Muscle layer of duodenum (tissue), 2 donors: ENCODE measurements at regions not wholly inside any gene's neighbourhood (a gene's known extent, or its start where the extent isn't known, plus 50 kb on each side); places are given as distances from the start of the nearest gene placed in this dataset.
"Not testable (repeated sequence)": the region's sequence is repeated elsewhere in the genome, so short reads cannot be mapped to it uniquely, and the experiment has no call there.

Experiments used
- H3K27ac ChIP-seq: one replicate; pipeline ENCODE4 v1.7.0; 2013; ENCODE audit warnings: mild to moderate bottlenecking, low read length
- H3K27me3 ChIP-seq: one replicate; pipeline ENCODE4 v1.7.0; 2013; ENCODE audit warnings: low read depth, mild to moderate bottlenecking, control low read depth, low read length
- H3K36me3 ChIP-seq, 2 donors: one replicate each; pipeline ENCODE4 v1.7.0; 2013; ENCODE audit warnings: low read length in 2 of 2, control low read depth in 1 of 2, mild to moderate bottlenecking in 1 of 2; ENCODE audit not compliant: insufficient read depth in 2 of 2, control insufficient read depth in 1 of 2
- H3K4me1 ChIP-seq, 2 donors: one replicate each; pipeline ENCODE4 v1.7.0; 2013; ENCODE audit warnings: low read length in 2 of 2, mild to moderate bottlenecking in 2 of 2, control low read depth in 1 of 2, moderate library complexity in 1 of 2; ENCODE audit not compliant: insufficient read depth in 2 of 2, control insufficient read depth in 1 of 2
- H3K4me3 ChIP-seq, 2 donors: one replicate each; pipeline ENCODE4 v1.7.0; 2013; ENCODE audit warnings: low read length in 2 of 2, low read depth in 1 of 2, mild to moderate bottlenecking in 1 of 2
- H3K9me3 ChIP-seq, 2 donors: one replicate each; pipeline ENCODE4 v1.7.0; 2013; ENCODE audit warnings: low read length in 2 of 2, control low read depth in 1 of 2, mild to moderate bottlenecking in 1 of 2; ENCODE audit not compliant: control insufficient read depth in 1 of 2
- donor health status: healthy.

DNA sequence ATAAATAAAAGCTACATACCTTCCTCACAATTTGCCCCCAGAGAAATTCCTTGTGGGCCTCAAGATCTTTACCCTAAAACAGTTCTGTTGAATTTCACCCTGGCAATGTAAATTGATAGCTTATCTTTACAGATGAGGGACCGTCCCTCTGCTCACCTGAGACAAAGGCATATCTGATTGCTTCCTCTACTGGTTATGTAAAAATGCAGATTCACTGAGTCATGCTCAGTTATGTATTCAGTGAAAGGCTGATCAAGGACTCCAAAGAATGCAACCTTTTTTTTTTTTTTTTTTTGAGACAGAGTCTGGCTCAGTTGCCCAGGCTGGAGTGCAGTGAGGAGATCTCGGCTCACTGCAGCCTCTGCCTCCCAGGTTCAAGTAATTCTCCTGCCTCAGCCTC, 64.2 kb upstream of the KMT2C start:
- not testable (repeated sequence) for H3K4me3 ChIP-seq, H3K27me3 ChIP-seq, H3K9me3 ChIP-seq, H3K36me3 ChIP-seq, H3K27ac ChIP-seq, H3K4me1 ChIP-seq

- H3K36me3 ChIP-seq, result no peaks in the 10 kb centered on the region
- H3K4me1 ChIP-seq, result no peaks in the 10 kb centered on the region
- H3K27me3 ChIP-seq, result no peaks in the 10 kb centered on the region
- H3K4me3 ChIP-seq, result no peak overlapping the region
- peaks cover 0 to 5% of the 10 kb centered on the region in 2 donors for H3K9me3 ChIP-seq
- no peak overlapping the region for H3K27ac ChIP-seq
These were observed 60.1 kb upstream of the KMT2C start for GRCh38 chr7:152495867-152496266.

- Histone ChIP-seq H3K9me3 (peaks cover 0 to 5% of the 10 kb centered on the region in 2 donors), H3K27ac (no peak overlapping the region), H3K4me3 (no peak overlapping the region), H3K36me3 (no peaks in the 10 kb centered on the region), H3K4me1 (no peaks in the 10 kb centered on the region), H3K27me3 (no peaks in the 10 kb centered on the region)
These were observed 57.1 kb upstream of the KMT2C start for GRCh38 chr7:152492952-152493351.

- Histone ChIP-seq H3K27ac (no peak overlapping the region), H3K27me3 (no peaks in the 10 kb centered on the region), H3K36me3 (no peaks in the 10 kb centered on the region), H3K4me1 (no peaks in the 10 kb centered on the region), H3K4me3 (no peak overlapping the region), H3K9me3 (no peaks in the 10 kb centered on the region)
These were observed 53.2 kb upstream of the KMT2C start for GRCh38 chr7:152489044-152489443.

DNA sequence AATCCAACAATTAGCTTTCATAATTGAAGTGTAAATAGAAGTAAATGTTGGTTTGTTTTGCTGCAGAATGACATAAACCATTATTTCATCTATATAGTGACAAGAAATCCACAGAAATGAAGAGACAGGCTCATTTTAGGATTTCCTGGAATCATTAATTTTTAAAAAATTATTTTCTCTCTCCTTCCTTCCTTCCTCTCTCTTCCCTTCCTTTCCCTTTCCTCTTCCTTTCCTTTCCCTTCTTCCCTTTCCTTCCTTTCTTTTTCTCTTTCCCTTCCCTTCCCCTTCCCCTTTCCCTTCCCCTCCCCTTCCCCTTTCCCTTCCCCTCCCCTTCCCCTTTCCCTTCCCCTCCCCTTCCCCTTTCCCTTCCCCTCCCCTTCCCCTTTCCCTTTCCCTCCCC, 51.2 kb upstream of the KMT2C start:
- Histone ChIP-seq H3K4me3 (no peak overlapping the region), H3K27me3 (no peaks in the 10 kb centered on the region), H3K9me3 (no peaks in the 10 kb centered on the region), H3K27ac (no peak overlapping the region), H3K36me3 (no peaks in the 10 kb centered on the region), H3K4me1 (no peaks in the 10 kb centered on the region)

GRCh38 chr7:152485826-152486225, 50.0 kb upstream of the KMT2C start:
- no peak overlapping the region for H3K27ac ChIP-seq
- no peaks in the 10 kb centered on the region for H3K36me3 ChIP-seq
- no peaks in the 10 kb centered on the region for H3K4me1 ChIP-seq
- no peaks in the 10 kb centered on the region for H3K9me3 ChIP-seq
- no peaks in the 10 kb centered on the region for H3K27me3 ChIP-seq
- H3K4me3 ChIP-seq, result no peak overlapping the region
